Thyroid gland (tissue), 4 donors: ENCODE measurements at regions not wholly inside any gene's neighbourhood (a gene's known extent, or its start where the extent isn't known, plus 50 kb on each side); places are given as distances from the start of the nearest gene placed in this dataset.

Source experiments
- POLR2A ChIP-seq, 2 donors: fragments of 450-650 bp; IDR thresholded peaks; one replicate each; pipeline ENCODE4 v1.6.1; 2017; ENCODE audit warnings: antibody characterized with exemption in 2 of 2, mild to moderate bottlenecking in 2 of 2, moderate library complexity in 1 of 2
- TF ChIP-seq, protein P1 (sequence below), 6 experiments: fragments of 200-600 bp in 3 of 6; fragments of 450-650 bp in 3 of 6; sonication (generic) in 3 of 6; IDR thresholded peaks; one replicate each; pipeline ENCODE4 v1.5.1; 2016 to 2019; ENCODE audit warnings: antibody characterized with exemption in 6 of 6, mild to moderate bottlenecking in 2 of 6, inconsistent platforms in 1 of 6, moderate library complexity in 1 of 6

DNA sequence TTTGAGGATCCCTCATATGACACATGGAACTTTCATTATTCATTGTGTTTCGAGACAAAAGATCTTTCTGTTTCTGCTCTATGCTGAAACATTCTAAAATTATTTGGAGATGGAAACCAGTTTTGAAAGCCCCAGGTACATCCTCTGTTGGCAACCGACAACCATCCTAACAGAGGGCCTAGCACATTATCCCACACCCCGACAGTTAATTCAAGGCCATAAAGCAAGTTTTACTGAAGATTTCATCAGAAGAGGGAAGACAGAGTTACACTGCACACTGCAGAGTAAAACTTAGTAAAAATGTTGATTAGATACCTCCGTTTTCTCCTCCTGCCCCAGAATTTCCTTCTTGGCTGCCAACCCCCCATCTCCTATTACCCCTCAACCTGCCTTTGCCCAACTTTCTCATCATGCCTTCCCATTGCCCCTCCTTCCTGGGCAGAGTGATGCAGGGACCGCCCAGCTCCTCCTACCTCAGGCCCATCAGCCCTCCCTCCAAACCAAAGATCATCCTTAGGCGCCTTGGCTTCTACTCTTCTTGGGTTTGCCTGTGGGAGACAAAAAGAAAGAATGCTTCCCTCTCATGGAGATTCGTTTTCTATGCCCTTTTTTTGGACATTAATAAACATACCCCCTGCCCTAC, 52.9 kb upstream of the CITED4 start:
- TF ChIP-seq POLR2A (IDR thresholded peaks at IDR 0.05): no peak
- TF ChIP-seq, protein P1, sequence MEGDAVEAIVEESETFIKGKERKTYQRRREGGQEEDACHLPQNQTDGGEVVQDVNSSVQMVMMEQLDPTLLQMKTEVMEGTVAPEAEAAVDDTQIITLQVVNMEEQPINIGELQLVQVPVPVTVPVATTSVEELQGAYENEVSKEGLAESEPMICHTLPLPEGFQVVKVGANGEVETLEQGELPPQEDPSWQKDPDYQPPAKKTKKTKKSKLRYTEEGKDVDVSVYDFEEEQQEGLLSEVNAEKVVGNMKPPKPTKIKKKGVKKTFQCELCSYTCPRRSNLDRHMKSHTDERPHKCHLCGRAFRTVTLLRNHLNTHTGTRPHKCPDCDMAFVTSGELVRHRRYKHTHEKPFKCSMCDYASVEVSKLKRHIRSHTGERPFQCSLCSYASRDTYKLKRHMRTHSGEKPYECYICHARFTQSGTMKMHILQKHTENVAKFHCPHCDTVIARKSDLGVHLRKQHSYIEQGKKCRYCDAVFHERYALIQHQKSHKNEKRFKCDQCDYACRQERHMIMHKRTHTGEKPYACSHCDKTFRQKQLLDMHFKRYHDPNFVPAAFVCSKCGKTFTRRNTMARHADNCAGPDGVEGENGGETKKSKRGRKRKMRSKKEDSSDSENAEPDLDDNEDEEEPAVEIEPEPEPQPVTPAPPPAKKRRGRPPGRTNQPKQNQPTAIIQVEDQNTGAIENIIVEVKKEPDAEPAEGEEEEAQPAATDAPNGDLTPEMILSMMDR (IDR thresholded peaks at IDR 0.05): no peak
